ENCODE measurements at regions not wholly inside any gene's neighbourhood (a gene's known extent, or its start where the extent isn't known, plus 50 kb on each side); places are given as distances from the start of the nearest gene placed in this dataset.

DNA sequence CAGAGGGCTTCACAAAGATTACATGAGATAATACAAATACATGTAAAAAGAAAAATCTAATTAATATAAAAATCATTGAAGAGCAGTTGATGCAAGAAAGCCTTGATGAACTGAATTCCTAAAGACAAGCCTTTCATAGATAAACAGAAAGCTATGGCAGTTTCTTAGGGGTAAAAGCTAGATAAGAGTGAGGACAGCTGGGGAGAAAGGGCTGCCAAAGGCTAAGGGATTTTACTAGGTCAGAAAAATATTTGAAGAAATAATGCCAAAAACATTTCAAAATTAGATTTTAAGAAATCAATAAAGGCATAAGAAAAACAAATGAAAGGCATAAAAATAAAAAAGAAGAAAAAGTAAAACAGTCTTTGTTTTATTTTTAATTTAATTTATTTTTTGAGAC lies 107.9 kb upstream of the ZNF366 start:
- TF ChIP-seq PRDM2 (tag by site-specific recombination; IDR thresholded peaks at IDR 0.05; ENCODE audit: borderline replicate concordance): no peak
- no peak for TF ChIP-seq ZNF776 (tag by site-specific recombination; IDR thresholded peaks at IDR 0.05; ENCODE audit: borderline replicate concordance)
- TF ChIP-seq ZNF48 (tag by site-specific recombination; IDR thresholded peaks at IDR 0.05): no peak
- TF ChIP-seq ZNF211 (tag by site-specific recombination; IDR thresholded peaks at IDR 0.05; ENCODE audit: low read depth): no peak
- no peak for TF ChIP-seq ZBTB48 (tag by site-specific recombination; IDR thresholded peaks at IDR 0.05)
- TF ChIP-seq ZNF175 (tag by site-specific recombination; IDR thresholded peaks at IDR 0.05): no peak
- TF ChIP-seq HOXA7 (CRISPR knock-in tag; IDR thresholded peaks at IDR 0.05; ENCODE audit: borderline replicate concordance): no peak
- TF ChIP-seq ZBTB17 (tag by site-specific recombination; IDR thresholded peaks at IDR 0.05): no peak
- no peak for TF ChIP-seq ZNF19 (tag by site-specific recombination; IDR thresholded peaks at IDR 0.05; ENCODE audit: low read depth)
- no peak for TF ChIP-seq ZSCAN16 (tag by site-specific recombination; IDR thresholded peaks at IDR 0.05)
- no peak for TF ChIP-seq OVOL3 (tag by site-specific recombination; IDR thresholded peaks at IDR 0.05)
- TF ChIP-seq ZNF677 (tag by site-specific recombination; IDR thresholded peaks at IDR 0.05): no peak
- TF ChIP-seq ZNF302 (tag by site-specific recombination; IDR thresholded peaks at IDR 0.05; ENCODE audit: low read depth): no peak
- TF ChIP-seq BCL11B (tag by site-specific recombination; IDR thresholded peaks at IDR 0.05; ENCODE audit: low read depth): no peak
- TF ChIP-seq TCF7L2 (IDR thresholded peaks at IDR 0.05; ENCODE audit: borderline replicate concordance, low read depth, low read length): no peak
- TF ChIP-seq, protein P1, sequence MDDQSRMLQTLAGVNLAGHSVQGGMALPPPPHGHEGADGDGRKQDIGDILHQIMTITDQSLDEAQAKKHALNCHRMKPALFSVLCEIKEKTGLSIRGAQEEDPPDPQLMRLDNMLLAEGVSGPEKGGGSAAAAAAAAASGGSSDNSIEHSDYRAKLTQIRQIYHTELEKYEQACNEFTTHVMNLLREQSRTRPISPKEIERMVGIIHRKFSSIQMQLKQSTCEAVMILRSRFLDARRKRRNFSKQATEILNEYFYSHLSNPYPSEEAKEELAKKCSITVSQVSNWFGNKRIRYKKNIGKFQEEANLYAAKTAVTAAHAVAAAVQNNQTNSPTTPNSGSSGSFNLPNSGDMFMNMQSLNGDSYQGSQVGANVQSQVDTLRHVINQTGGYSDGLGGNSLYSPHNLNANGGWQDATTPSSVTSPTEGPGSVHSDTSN (CRISPR knock-in tag; IDR thresholded peaks at IDR 0.05): no peak
- TF ChIP-seq IKZF3 (tag by site-specific recombination; IDR thresholded peaks at IDR 0.05): no peak
- no peak for TF ChIP-seq BCL11A (tag by site-specific recombination; IDR thresholded peaks at IDR 0.05; ENCODE audit: low read depth)
- TF ChIP-seq ZNF18 (tag by site-specific recombination; IDR thresholded peaks at IDR 0.05): no peak
- CTCF ChIA-PET: interaction anchor here (0.6 kb wide), 1 partner anchor 1131 kb away, joined by 5 read pairs; no protein-coding TSS in a partner anchor
- POLR2A ChIA-PET: no interaction called here

More for the DNA sequence above, 107.9 kb upstream of the ZNF366 start:
- Histone ChIP-seq H3K27ac (ENCODE audit: extremely low read depth, low read depth, low read length) (no peak overlapping the region), H3K36me3 (ENCODE audit: control insufficient read depth in 2 of 2, insufficient read depth in 1 of 2, low read length in 2 of 2) (no peaks in the 10 kb centered on the region), H3K4me3 (ENCODE audit: low read depth, low read length) (no peak overlapping the region), H3K4me1 (ENCODE audit: control insufficient read depth, insufficient read depth, low read length) (no peaks in the 10 kb centered on the region), H3K9me3 (ENCODE audit: control insufficient read depth, insufficient read depth, low read depth, low read length) (no peaks in the 10 kb centered on the region)

Data from HEK293 (cell line).